Mesenchymal stem cell (in vitro differentiated cells and primary cell): ENCODE measurements at regions not wholly inside any gene's neighbourhood (a gene's known extent, or its start where the extent isn't known, plus 50 kb on each side); places are given as distances from the start of the nearest gene placed in this dataset.

Experiments used
- DNase-seq: peaks from one replicate; pipeline ENCODE4 v3.0.0-alpha.2; 2013
- H2AFZ ChIP-seq: one replicate; pipeline ENCODE4 v1.6.1; 2013; ENCODE audit warnings: low read depth, mild to moderate bottlenecking, control low read depth, inconsistent platforms, low read length, moderate library complexity
- H2AK5ac ChIP-seq: 2 replicates; pipeline ENCODE4 v1.6.1; 2013; ENCODE audit warnings: low read length, moderate library complexity, mild to moderate bottlenecking, inconsistent platforms; ENCODE audit not compliant: severe bottlenecking
- H2BK120ac ChIP-seq: one replicate; pipeline ENCODE4 v1.6.1; 2013; ENCODE audit warnings: low read depth, mild to moderate bottlenecking, inconsistent platforms, low read length, moderate library complexity
- H2BK12ac ChIP-seq, 2 experiments: one replicate each; pipeline ENCODE4 v1.6.1; 2013; ENCODE audit warnings: inconsistent platforms in 2 of 2, low read length in 2 of 2, mild to moderate bottlenecking in 2 of 2, moderate library complexity in 2 of 2, control low read depth in 1 of 2
- H2BK15ac ChIP-seq: one replicate; pipeline ENCODE4 v1.6.1; 2013; ENCODE audit warnings: mild to moderate bottlenecking, low read depth, inconsistent platforms; ENCODE audit not compliant: poor library complexity, severe bottlenecking
- H2BK5ac ChIP-seq: 2 replicates; pipeline ENCODE4 v1.6.1; 2013; ENCODE audit warnings: low read depth, mild to moderate bottlenecking, low read length, control low read depth, inconsistent platforms; ENCODE audit not compliant: poor library complexity, severe bottlenecking
- H3K14ac ChIP-seq, 2 experiments: one replicate each; pipeline ENCODE4 v1.6.1; 2013; ENCODE audit warnings: inconsistent platforms in 2 of 2, low read length in 2 of 2, control low read depth in 1 of 2, mild to moderate bottlenecking in 1 of 2, moderate library complexity in 1 of 2
- H3K18ac ChIP-seq, 2 experiments: one replicate each; pipeline ENCODE4 v1.6.1; 2013; ENCODE audit warnings: inconsistent platforms in 2 of 2, low read length in 2 of 2, control low read depth in 1 of 2, low read depth in 1 of 2, mild to moderate bottlenecking in 1 of 2
- H3K23ac ChIP-seq, 2 experiments: one replicate each; pipeline ENCODE4 v1.6.1; 2013; ENCODE audit warnings: inconsistent platforms in 2 of 2, low read length in 2 of 2, mild to moderate bottlenecking in 2 of 2, moderate library complexity in 2 of 2, control low read depth in 1 of 2
- H3K27ac ChIP-seq: 2 replicates; pipeline ENCODE4 v1.5.1; 2013; ENCODE audit warnings: mild to moderate bottlenecking, moderate library complexity, low read length, control low read depth, inconsistent platforms; ENCODE audit not compliant: poor library complexity, severe bottlenecking
- H3K27me3 ChIP-seq, 2 experiments: 2 replicates each; pipeline versions ENCODE4 v1.6.1 to v1.7.0; 2013; ENCODE audit warnings: low read length in 2 of 2, mild to moderate bottlenecking in 2 of 2, moderate library complexity in 2 of 2, control low read depth in 1 of 2, inconsistent platforms in 1 of 2; ENCODE audit not compliant: control insufficient read depth in 1 of 2, insufficient read depth in 1 of 2
- H3K36me3 ChIP-seq, 2 experiments: 2 replicates each; pipeline versions ENCODE4 v1.6.1 to v1.7.0; 2013; ENCODE audit warnings: low read length in 2 of 2, control low read depth in 1 of 2, inconsistent platforms in 1 of 2, low read depth in 1 of 2, mild to moderate bottlenecking in 1 of 2; ENCODE audit not compliant: insufficient read depth in 2 of 2, control insufficient read depth in 1 of 2
- H3K4ac ChIP-seq, 2 experiments: one replicate each; pipeline ENCODE4 v1.6.1; 2013; ENCODE audit warnings: inconsistent platforms in 2 of 2, low read length in 2 of 2, mild to moderate bottlenecking in 2 of 2, moderate library complexity in 2 of 2, control low read depth in 1 of 2, low read depth in 1 of 2
- H3K4me1 ChIP-seq: 2 replicates; pipeline ENCODE4 v1.6.1; 2013; ENCODE audit warnings: low read depth, low read length, control low read depth; ENCODE audit not compliant: control insufficient read depth, insufficient read depth
- H3K4me2 ChIP-seq: 2 replicates; pipeline ENCODE4 v1.6.1; 2013; ENCODE audit warnings: low read length, mild to moderate bottlenecking, inconsistent platforms; ENCODE audit not compliant: poor library complexity, severe bottlenecking
- H3K4me3 ChIP-seq, 2 experiments: 2 replicates each; pipeline versions ENCODE4 v1.5.1 to v1.7.0; 2013; ENCODE audit warnings: low read length in 2 of 2, mild to moderate bottlenecking in 2 of 2, control low read depth in 1 of 2, low read depth in 1 of 2; ENCODE audit not compliant: insufficient read depth in 1 of 2
- H3K79me1 ChIP-seq: replicated peaks from 2 replicates; pipeline ENCODE4 v1.6.1; 2013; ENCODE audit warnings: mild to moderate bottlenecking, control low read depth, low read length, inconsistent platforms; ENCODE audit not compliant: poor library complexity, severe bottlenecking
- H3K9ac ChIP-seq: 2 replicates; pipeline ENCODE4 v1.7.0; 2013; ENCODE audit warnings: mild to moderate bottlenecking, low read length, moderate library complexity
- H3K9me3 ChIP-seq: 2 replicates; pipeline ENCODE4 v1.7.0; 2013; ENCODE audit warnings: mild to moderate bottlenecking, low read length; ENCODE audit not compliant: control insufficient read depth
- H4K8ac ChIP-seq: one replicate; pipeline ENCODE4 v1.6.1; 2013; ENCODE audit warnings: inconsistent platforms, mild to moderate bottlenecking, low read length, moderate library complexity
- H4K91ac ChIP-seq: one replicate; pipeline ENCODE4 v1.6.1; 2013; ENCODE audit warnings: mild to moderate bottlenecking, low read length, inconsistent platforms
- WGBS: methylation state at CpG from one replicate; pipeline ENCODE4 v1.1.7; 2013; ENCODE audit warnings: mixed read lengths; 5-methylcytosine and 5-hydroxymethylcytosine counted together

DNA sequence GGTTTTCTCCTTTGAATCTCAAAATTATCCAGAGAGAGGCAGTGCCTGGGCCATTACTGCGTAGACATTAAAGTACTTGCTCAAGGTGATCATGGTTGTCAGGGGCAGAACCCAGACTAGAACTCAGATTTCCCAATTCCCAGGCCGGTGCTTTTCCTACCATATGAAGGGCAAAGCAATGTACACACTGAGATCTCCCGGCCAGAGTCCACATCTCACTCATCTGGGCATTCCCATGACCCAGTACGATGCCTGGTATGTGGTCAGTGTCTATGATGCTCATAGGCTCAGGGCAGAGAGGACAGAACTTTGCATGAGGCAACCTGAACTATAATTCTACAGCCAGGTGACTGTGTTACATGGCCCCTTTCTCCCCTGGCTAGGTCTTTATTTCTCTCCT is 531.4 kb downstream of the TDRD15 start:
- Histone ChIP-seq H3K36me3 (no peaks in the 10 kb centered on the region), H2BK12ac (no peak overlapping the region), H3K9ac (no peak overlapping the region), H4K8ac (no peak overlapping the region), H2AK5ac (no peak overlapping the region), H4K91ac (no peak overlapping the region), H3K23ac (no peak overlapping the region), H3K18ac (no peak overlapping the region), H3K14ac (no peak overlapping the region), H3K27me3 (no peaks in the 10 kb centered on the region), H3K27ac (no peak overlapping the region), H3K4ac (no peak overlapping the region), H3K4me3 (no peak overlapping the region), H2BK120ac (no peak overlapping the region), H3K79me1 (no peaks in the 10 kb centered on the region), H2BK5ac (no peak overlapping the region), H3K4me2 (no peak overlapping the region), H2BK15ac (no peak overlapping the region), H3K9me3 (no peaks in the 10 kb centered on the region), H2AFZ (no peak overlapping the region), H3K4me1 (no peaks in the 10 kb centered on the region)
- no peak for DNase-seq
- WGBS = 97% methylated on average over 4 of the region's 4 CpGs

DNA sequence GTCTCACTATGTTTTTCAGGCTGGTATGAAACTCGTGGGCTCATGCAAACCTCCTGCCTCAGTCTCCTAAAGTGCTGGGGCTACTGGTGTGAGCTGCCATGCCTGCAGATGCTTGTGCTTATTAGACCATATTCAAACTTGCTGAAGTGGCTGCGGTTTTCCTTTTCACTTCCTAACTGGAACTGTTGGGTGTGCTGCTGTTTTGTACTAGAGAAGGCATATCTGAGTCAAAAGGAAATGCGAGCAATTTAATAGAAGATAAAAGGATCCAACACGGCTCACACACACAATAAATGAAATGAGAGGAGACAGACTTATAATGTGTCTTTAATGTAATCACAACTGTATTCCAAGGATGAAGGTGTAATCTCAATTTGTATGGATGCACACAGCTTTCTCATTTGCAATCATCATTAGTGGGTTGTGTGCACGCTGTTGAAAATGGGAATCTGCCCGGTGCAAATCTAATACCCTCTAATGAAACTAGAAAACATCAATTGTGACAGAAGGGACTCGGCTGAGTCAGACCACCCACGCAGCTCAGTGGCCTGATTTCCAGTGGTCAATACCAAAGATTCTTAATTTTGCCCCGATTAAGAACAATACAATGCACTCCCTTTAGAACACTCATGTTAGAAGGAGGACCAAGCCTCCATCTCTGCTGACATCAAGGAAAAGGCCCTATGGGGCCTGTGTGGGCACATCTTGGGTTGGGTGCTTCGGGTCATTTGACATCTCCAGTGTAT is 532.7 kb downstream of the TDRD15 start:
- Histone ChIP-seq H3K4me2 (no peak overlapping the region), H3K18ac (no peak overlapping the region), H3K36me3 (no peaks in the 10 kb centered on the region), H2BK12ac (no peak overlapping the region), H3K14ac (no peak overlapping the region), H2BK120ac (no peak overlapping the region), H3K9me3 (no peaks in the 10 kb centered on the region), H3K79me1 (no peaks in the 10 kb centered on the region), H3K23ac (no peak overlapping the region), H2BK5ac (no peak overlapping the region), H3K27ac (no peak overlapping the region), H2AFZ (no peak overlapping the region), H4K91ac (no peak overlapping the region), H2AK5ac (no peak overlapping the region), H3K9ac (no peak overlapping the region), H3K4ac (no peak overlapping the region), H3K27me3 (no peaks in the 10 kb centered on the region), H2BK15ac (no peak overlapping the region), H3K4me3 (no peak overlapping the region), H3K4me1 (no peaks in the 10 kb centered on the region), H4K8ac (no peak overlapping the region)
- no peak for DNase-seq
- 86% methylated on average over 7 of the region's 10 CpGs for whole genome bisulfite sequencing

DNA sequence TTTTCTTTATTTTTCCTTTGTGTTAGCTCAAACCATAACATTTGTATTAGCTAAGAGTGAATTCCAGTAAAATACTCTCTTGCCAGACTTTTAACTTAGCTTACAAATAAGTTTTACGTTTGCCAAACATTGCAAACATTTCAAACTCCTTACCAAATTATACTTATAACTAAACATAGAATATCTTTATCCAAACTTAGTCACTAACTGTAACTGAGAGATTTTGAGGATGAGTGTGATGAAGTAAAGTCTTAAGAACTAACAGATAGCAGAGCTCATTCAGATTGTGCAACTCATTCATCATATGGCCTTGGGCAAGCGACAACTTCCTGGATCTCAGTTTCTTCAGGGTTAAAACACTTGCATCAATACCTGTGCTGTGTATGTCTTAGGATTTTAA is 533.7 kb downstream of the TDRD15 start:
- Histone ChIP-seq H3K4me2 (no peak overlapping the region), H2BK120ac (no peak overlapping the region)

DNA sequence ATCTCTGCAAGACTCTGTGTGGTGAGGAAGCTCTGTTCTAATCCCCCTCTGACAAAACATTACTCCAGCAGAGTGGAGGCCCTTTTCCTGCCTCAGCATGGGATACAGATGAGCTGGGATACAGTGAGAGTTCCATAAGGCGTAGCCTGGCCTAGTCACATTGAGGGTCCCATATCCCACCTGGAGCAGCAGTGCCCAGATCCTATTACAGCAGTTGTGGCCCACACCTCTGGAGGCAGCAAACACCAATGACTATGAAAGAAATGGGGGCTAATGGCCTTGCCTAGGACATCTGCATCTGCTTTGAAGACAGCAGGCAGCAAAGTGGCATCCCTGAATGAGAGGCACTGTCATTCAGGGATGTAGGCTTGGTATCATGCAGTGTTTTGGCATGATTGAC is 534.5 kb downstream of the TDRD15 start:
- no peak overlapping the region for H2BK5ac ChIP-seq
- no peak overlapping the region for H2BK120ac ChIP-seq
- no peak for DNase-seq
- no peak overlapping the region for H2BK15ac ChIP-seq
- H3K79me1 ChIP-seq = no peaks in the 10 kb centered on the region
- WGBS = 83% methylated on average over 1 of the region's 1 CpG
- H3K4ac ChIP-seq = no peak overlapping the region
- no peak overlapping the region for H3K18ac ChIP-seq
- H3K4me1 ChIP-seq = no peaks in the 10 kb centered on the region
- no peak overlapping the region for H3K9ac ChIP-seq
- H3K4me3 ChIP-seq = no peak overlapping the region
- no peak overlapping the region for H3K23ac ChIP-seq
- H2AFZ ChIP-seq = no peak overlapping the region
- H3K9me3 ChIP-seq = no peaks in the 10 kb centered on the region
- no peaks in the 10 kb centered on the region for H3K27me3 ChIP-seq
- H2BK12ac ChIP-seq = no peak overlapping the region
- H3K36me3 ChIP-seq = no peaks in the 10 kb centered on the region
- no peak overlapping the region for H4K91ac ChIP-seq
- H3K4me2 ChIP-seq = no peak overlapping the region
- H3K27ac ChIP-seq = no peak overlapping the region
- H4K8ac ChIP-seq = peak overlapping the region; percentile 13
- H3K14ac ChIP-seq = no peak overlapping the region
- H2AK5ac ChIP-seq = no peak overlapping the region

More for the DNA sequence above, 533.7 kb downstream of the TDRD15 start:
- Histone ChIP-seq H2AK5ac (no peak overlapping the region), H3K4me3 (no peak overlapping the region), H3K9ac (no peak overlapping the region), H2BK15ac (no peak overlapping the region), H3K18ac (no peak overlapping the region), H4K91ac (no peak overlapping the region), H3K4me1 (no peaks in the 10 kb centered on the region), H4K8ac (no peak overlapping the region), H3K14ac (no peak overlapping the region), H3K27me3 (no peaks in the 10 kb centered on the region), H2BK5ac (no peak overlapping the region), H3K27ac (no peak overlapping the region), H2BK12ac (no peak overlapping the region), H2AFZ (no peak overlapping the region), H3K9me3 (no peaks in the 10 kb centered on the region), H3K4ac (no peak overlapping the region), H3K36me3 (no peaks in the 10 kb centered on the region), H3K79me1 (no peaks in the 10 kb centered on the region), H3K23ac (no peak overlapping the region)
- WGBS = 100% methylated on average over 2 of the region's 2 CpGs
- no peak for DNase-seq
